ACC112 (cell line): ENCODE measurements at regions not wholly inside any gene's neighbourhood (a gene's known extent, or its start where the extent isn't known, plus 50 kb on each side); places are given as distances from the start of the nearest gene placed in this dataset.

Source experiments
- H2AFZ ChIP-seq: fragments of 200-600 bp; sonication (generic); one replicate; pipeline ENCODE4 v1.6.0; 2017; ENCODE audit warnings: antibody characterized with exemption, low read length; ENCODE audit not compliant: unreplicated experiment
- H3K27ac ChIP-seq: fragments of 200-600 bp; sonication (generic); 2 replicates; pipeline ENCODE4 v1.5.1; 2014; ENCODE audit warnings: low read depth, mild to moderate bottlenecking, antibody characterized with exemption, low read length, moderate library complexity
- H3K27me3 ChIP-seq: fragments of 200-600 bp; sonication (generic); 2 replicates; pipeline ENCODE4 v1.6.1; 2014; ENCODE audit warnings: mild to moderate bottlenecking, antibody characterized with exemption, low read length, moderate library complexity, mixed read lengths; ENCODE audit not compliant: insufficient read depth
- H3K36me3 ChIP-seq: fragments of 200-600 bp; sonication (generic); 2 replicates; pipeline ENCODE4 v1.6.1; 2016; ENCODE audit warnings: mild to moderate bottlenecking, antibody characterized with exemption, low read length, moderate library complexity, mixed read lengths; ENCODE audit not compliant: insufficient read depth
- H3K4me1 ChIP-seq: fragments of 200-600 bp; sonication (generic); one replicate; pipeline ENCODE4 v1.6.1; 2016; ENCODE audit warnings: low read length, mixed read lengths; ENCODE audit not compliant: insufficient read depth, unreplicated experiment, control insufficient read depth
- H3K4me3 ChIP-seq: fragments of 200-600 bp; sonication (generic); 2 replicates; pipeline ENCODE4 v1.5.1; 2014; ENCODE audit warnings: mild to moderate bottlenecking, low read depth, low read length
- H3K79me2 ChIP-seq: fragments of 200-600 bp; sonication (generic); one replicate; pipeline ENCODE4 v1.6.0; 2016; ENCODE audit warnings: low read length; ENCODE audit not compliant: control insufficient read depth, unreplicated experiment, insufficient read depth

GRCh38 chrX:51798701-51799100, 55.5 kb downstream of the GSPT2 start:
- Histone ChIP-seq H3K36me3 (no peaks in the 10 kb centered on the region), H3K27me3 (0 out of 2 replicates have a peak, but pooled peaks cover 5% of the 10 kb centered on the region)

DNA sequence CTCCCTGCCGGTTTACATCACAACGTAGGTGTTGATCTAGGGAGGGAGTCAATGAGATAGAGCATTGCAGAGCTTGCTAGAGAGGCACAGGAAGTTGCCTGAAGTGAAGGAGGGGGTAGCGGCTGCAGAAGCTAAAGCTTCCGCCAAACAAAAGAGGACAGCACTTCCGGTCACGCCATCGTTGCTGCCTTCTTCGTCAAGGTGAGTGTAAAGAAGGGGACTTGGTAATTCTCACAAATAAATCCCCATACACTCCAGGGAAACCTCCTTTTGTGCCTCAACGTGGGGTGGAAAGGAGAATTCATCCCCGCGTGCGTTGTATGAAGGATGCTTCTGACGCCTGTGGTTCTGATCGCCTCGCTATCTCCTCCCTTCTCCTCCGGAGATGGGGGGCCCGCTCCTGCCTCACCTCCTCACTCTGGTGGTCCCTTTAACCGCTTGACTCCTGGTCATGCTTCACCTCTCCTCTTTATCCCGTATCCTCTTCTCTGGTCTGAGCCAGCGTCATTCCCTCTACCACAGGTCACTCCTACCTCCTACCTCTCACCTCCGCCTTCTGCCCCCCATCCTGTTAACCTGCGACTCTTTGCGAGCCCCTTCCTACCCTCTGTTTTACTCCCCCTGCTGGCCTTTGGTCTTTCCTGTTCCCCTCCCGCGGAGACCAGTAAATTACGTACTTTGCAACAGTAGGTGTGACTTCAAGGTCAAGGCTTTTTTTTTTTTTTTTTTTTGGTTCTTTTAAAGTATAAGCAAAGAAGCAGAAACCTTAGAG, 59.9 kb downstream of the GSPT2 start:
- no peaks in the 10 kb centered on the region for H3K36me3 ChIP-seq
- H3K4me1 ChIP-seq, result no peaks in the 10 kb centered on the region
- no peaks in the 10 kb centered on the region for H3K27me3 ChIP-seq
- H2AFZ ChIP-seq, result peak overlapping the region; percentile 95
- peak overlapping the region; percentile 92 for H3K4me3 ChIP-seq
- peaks cover 15% of the 10 kb centered on the region for H3K79me2 ChIP-seq
- H3K27ac ChIP-seq, result no peak overlapping the region

More at GRCh38 chrX:51798701-51799100, 55.5 kb downstream of the GSPT2 start:
- Histone ChIP-seq H3K4me1 (no peaks in the 10 kb centered on the region), H3K4me3 (no peak overlapping the region), H3K79me2 (no peaks in the 10 kb centered on the region), H3K27ac (no peak overlapping the region), H2AFZ (no peak overlapping the region)

GRCh38 chrX:51803833-51804232, 60.6 kb downstream of the GSPT2 start:
- Histone ChIP-seq H3K4me3 (peak overlapping the region; percentile 92), H3K27me3 (no peaks in the 10 kb centered on the region), H3K79me2 (peaks cover 15% of the 10 kb centered on the region), H2AFZ (no peak overlapping the region), H3K27ac (no peak overlapping the region), H3K36me3 (no peaks in the 10 kb centered on the region), H3K4me1 (no peaks in the 10 kb centered on the region)

GRCh38 chrX:51804741-51805140, 61.5 kb downstream of the GSPT2 start:
- Histone ChIP-seq H3K36me3 (no peaks in the 10 kb centered on the region), H3K4me1 (no peaks in the 10 kb centered on the region), H3K27me3 (no peaks in the 10 kb centered on the region), H3K27ac (no peak overlapping the region), H3K4me3 (no peak overlapping the region), H2AFZ (no peak overlapping the region), H3K79me2 (peaks cover 15% of the 10 kb centered on the region)

- Histone ChIP-seq H2AFZ (no peak overlapping the region), H3K27ac (no peak overlapping the region), H3K36me3 (no peaks in the 10 kb centered on the region), H3K27me3 (no peaks in the 10 kb centered on the region), H3K4me3 (no peak overlapping the region), H3K79me2 (peaks cover 4% of the 10 kb centered on the region), H3K4me1 (no peaks in the 10 kb centered on the region)
Measured at GRCh38 chrX:51813886-51814460, 70.7 kb downstream of the GSPT2 start.

GRCh38 chrX:51824061-51824460, 69.4 kb upstream of the MAGED1 start:
- Histone ChIP-seq H2AFZ (no peak overlapping the region), H3K4me3 (no peak overlapping the region), H3K27me3 (no peaks in the 10 kb centered on the region), H3K4me1 (no peaks in the 10 kb centered on the region), H3K36me3 (no peaks in the 10 kb centered on the region), H3K79me2 (peaks cover 5% of the 10 kb centered on the region), H3K27ac (no peak overlapping the region)

DNA sequence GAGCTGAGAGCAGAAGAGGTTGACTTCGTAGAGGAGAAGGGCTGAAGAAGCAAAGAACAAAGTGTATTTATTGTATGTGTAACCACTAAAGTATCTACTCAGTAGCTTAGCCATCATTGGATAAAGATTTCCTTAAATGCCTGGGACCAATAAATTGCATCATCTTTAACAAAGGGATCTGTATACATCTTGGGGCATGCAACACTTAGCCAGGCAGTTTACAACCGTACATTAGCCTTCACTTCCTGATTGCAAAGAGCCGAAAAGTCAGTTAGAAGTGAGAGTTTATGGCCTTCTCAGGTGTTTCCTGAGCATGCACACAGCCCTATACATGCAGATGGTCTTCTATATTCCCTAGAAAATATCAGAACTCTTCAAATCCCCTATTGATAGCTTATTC, 68.0 kb upstream of the MAGED1 start:
- Histone ChIP-seq H2AFZ (no peak overlapping the region), H3K27ac (no peak overlapping the region), H3K27me3 (no peaks in the 10 kb centered on the region), H3K4me3 (no peak overlapping the region), H3K4me1 (no peaks in the 10 kb centered on the region), H3K79me2 (peaks cover 5% of the 10 kb centered on the region), H3K36me3 (no peaks in the 10 kb centered on the region)

GRCh38 chrX:51834076-51834475, 59.3 kb upstream of the MAGED1 start:
- Histone ChIP-seq H3K79me2 (no peaks in the 10 kb centered on the region), H3K4me3 (no peak overlapping the region), H3K4me1 (no peaks in the 10 kb centered on the region), H3K36me3 (no peaks in the 10 kb centered on the region), H3K27me3 (no peaks in the 10 kb centered on the region), H3K27ac (no peak overlapping the region), H2AFZ (no peak overlapping the region)

- Histone ChIP-seq H3K4me1 (no peaks in the 10 kb centered on the region), H3K27me3 (no peaks in the 10 kb centered on the region), H3K79me2 (no peaks in the 10 kb centered on the region), H2AFZ (no peak overlapping the region), H3K36me3 (no peaks in the 10 kb centered on the region), H3K4me3 (no peak overlapping the region), H3K27ac (no peak overlapping the region)
Measured at GRCh38 chrX:51836823-51837222, 56.6 kb upstream of the MAGED1 start.

DNA sequence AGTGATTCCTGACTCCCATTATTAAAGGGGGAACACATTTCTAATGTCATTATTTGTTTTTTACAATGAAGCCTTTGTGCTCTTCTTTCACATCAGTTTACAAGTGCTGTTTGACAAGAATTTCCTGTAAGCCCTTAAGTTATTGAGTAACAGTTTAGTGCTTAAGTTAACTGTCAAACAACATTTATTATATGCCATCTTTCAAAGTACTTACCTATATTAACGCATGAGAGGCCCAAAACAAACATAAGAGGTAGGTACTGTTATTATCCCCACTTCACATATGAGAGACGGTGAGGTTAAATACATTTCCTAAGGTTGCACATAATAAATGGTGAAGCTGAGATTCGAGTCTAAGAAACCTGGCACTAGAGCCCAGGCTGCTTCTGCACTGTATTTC, 56.0 kb upstream of the MAGED1 start:
- no peak overlapping the region for H3K27ac ChIP-seq
- H2AFZ ChIP-seq, result no peak overlapping the region
- no peaks in the 10 kb centered on the region for H3K36me3 ChIP-seq
- H3K27me3 ChIP-seq, result no peaks in the 10 kb centered on the region
- H3K4me3 ChIP-seq, result no peak overlapping the region
- H3K79me2 ChIP-seq, result no peaks in the 10 kb centered on the region
- H3K4me1 ChIP-seq, result no peaks in the 10 kb centered on the region

DNA sequence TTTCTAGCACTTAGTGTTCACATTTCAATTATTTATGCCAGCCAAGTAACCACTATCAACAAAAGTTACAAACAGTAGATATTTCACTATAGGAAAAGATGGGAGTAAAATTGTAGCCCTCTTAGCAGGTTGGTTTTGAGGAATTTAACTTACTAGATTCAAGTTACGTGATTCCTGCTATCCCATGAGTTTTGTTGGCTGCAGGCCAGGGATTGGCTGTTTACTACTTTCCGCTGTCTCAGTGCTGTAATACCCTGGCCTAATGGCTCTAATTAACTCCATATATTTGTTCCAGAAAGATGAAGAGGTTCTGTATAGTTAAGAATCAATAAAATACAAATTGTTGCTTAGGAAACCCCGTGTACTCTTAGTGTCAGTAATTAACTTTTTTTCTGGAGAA, 55.5 kb upstream of the MAGED1 start:
- Histone ChIP-seq H3K4me3 (no peak overlapping the region), H3K4me1 (no peaks in the 10 kb centered on the region), H2AFZ (no peak overlapping the region), H3K79me2 (no peaks in the 10 kb centered on the region), H3K36me3 (no peaks in the 10 kb centered on the region), H3K27me3 (no peaks in the 10 kb centered on the region), H3K27ac (no peak overlapping the region)
